ENCODE measurements at regions not wholly inside any gene's neighbourhood (a gene's known extent, or its start where the extent isn't known, plus 50 kb on each side); places are given as distances from the start of the nearest gene placed in this dataset.

DNA sequence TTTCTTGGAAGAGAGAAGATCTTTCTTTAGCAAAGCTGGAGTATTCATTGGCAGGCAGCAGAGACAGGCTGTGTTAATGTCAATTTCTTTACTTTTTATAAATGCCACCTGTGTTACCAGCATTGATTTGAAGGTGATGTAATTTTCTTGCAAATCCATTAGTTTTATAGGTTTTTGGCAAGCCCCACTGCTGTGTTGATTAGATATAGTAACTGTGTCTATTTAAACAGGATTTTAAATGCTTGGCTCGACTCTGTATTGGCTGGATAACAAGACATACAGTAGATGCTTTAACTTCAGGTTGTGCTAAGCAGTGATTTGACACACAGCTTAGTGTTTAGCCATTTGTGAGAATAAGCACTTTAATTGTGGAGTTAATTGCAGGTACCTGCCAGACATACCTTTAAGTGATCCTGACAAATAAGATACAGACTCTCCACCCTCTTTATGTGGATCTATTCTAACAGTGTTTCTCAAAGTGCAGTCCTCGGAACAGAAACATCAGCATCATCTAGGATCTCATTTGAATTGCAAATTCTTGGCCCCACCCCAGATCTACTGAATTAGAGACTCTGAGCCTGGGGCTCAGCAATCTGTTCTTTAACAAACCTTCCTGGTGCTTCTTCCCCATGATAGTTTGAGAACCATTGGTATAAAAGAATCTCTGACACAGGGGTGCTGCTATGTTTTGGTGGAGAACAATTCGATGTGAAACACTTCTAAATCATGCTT is 397.5 kb downstream of the HDGFL1 start:
- Histone ChIP-seq H3K9me3 (ENCODE audit: insufficient read depth, low read length, severe bottlenecking) (no peaks in the 10 kb centered on the region), H3K27ac (ENCODE audit: low read length) (no peak overlapping the region), H4K20me1 (ENCODE audit: insufficient read depth, low read length) (no peaks in the 10 kb centered on the region), H3K79me2 (ENCODE audit: insufficient read depth, low read length) (no peaks in the 10 kb centered on the region), H3K4me1 (ENCODE audit: insufficient read depth, low read length) (peaks cover 13% of the 10 kb centered on the region), H3K4me2 (ENCODE audit: insufficient read depth, low read length) (no peak overlapping the region), H2AFZ (ENCODE audit: low read depth, low read length) (no peak overlapping the region), H3K4me3 (ENCODE audit: low read depth in 1 of 2, low read length in 2 of 2) (no peak overlapping the region), H3K9ac (ENCODE audit: low read depth, low read length) (no peak overlapping the region), H3K27me3 (ENCODE audit: insufficient read depth, low read length, poor library complexity) (no peaks in the 10 kb centered on the region), H3K36me3 (ENCODE audit: insufficient read depth, low read length) (no peaks in the 10 kb centered on the region)
- TF ChIP-seq, protein P1, sequence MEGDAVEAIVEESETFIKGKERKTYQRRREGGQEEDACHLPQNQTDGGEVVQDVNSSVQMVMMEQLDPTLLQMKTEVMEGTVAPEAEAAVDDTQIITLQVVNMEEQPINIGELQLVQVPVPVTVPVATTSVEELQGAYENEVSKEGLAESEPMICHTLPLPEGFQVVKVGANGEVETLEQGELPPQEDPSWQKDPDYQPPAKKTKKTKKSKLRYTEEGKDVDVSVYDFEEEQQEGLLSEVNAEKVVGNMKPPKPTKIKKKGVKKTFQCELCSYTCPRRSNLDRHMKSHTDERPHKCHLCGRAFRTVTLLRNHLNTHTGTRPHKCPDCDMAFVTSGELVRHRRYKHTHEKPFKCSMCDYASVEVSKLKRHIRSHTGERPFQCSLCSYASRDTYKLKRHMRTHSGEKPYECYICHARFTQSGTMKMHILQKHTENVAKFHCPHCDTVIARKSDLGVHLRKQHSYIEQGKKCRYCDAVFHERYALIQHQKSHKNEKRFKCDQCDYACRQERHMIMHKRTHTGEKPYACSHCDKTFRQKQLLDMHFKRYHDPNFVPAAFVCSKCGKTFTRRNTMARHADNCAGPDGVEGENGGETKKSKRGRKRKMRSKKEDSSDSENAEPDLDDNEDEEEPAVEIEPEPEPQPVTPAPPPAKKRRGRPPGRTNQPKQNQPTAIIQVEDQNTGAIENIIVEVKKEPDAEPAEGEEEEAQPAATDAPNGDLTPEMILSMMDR (IDR thresholded peaks at IDR 0.05; ENCODE audit: borderline replicate concordance, extremely low read depth, low read length, poor library complexity, severe bottlenecking): no peak
- TF ChIP-seq EZH2 (IDR thresholded peaks at IDR 0.05; ENCODE audit: borderline replicate concordance, low read depth, low read length, severe bottlenecking): no peak
- DNase-seq: no peak
- ATAC-seq (ENCODE audit: insufficient read depth, low read depth): no peak

DNA sequence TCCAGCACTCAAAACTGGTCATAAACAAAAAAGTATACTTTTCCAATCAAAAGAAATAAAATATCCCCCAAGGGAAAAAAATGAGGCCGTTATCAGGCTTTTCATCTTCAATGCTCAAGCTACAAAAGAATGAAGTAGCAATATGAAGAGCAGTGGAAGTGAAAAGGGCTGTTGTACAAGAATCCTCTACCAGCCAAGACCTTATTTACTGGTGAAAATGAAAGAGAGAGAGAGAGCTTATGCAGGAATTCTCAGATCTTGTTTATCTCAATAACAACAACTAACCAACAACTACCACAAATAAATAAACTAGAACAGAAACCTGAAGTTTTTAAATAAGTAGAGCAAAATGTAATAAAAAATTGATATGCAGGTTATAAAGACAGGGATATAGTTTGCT is 400.6 kb downstream of the HDGFL1 start:
- Histone ChIP-seq H3K4me1 (ENCODE audit: insufficient read depth, low read length) (peaks cover under 1% of the 10 kb centered on the region; the same call in 1 of the 2 replicates), H3K36me3 (ENCODE audit: insufficient read depth, low read length) (no peaks in the 10 kb centered on the region), H4K20me1 (ENCODE audit: insufficient read depth, low read length) (no peaks in the 10 kb centered on the region), H3K27ac (ENCODE audit: low read length) (no peak overlapping the region), H2AFZ (ENCODE audit: low read depth, low read length) (no peak overlapping the region), H3K4me3 (ENCODE audit: low read depth in 1 of 2, low read length in 2 of 2) (no peak overlapping the region), H3K9ac (ENCODE audit: low read depth, low read length) (no peak overlapping the region), H3K79me2 (ENCODE audit: insufficient read depth, low read length) (no peaks in the 10 kb centered on the region), H3K27me3 (ENCODE audit: insufficient read depth, low read length, poor library complexity) (no peaks in the 10 kb centered on the region), H3K4me2 (ENCODE audit: insufficient read depth, low read length) (no peak overlapping the region), H3K9me3 (ENCODE audit: insufficient read depth, low read length, severe bottlenecking) (no peaks in the 10 kb centered on the region)
- DNase-seq (no peak), ATAC-seq (ENCODE audit: insufficient read depth, low read depth) (no peak)
- TF ChIP-seq, protein P1 (IDR thresholded peaks at IDR 0.05; ENCODE audit: borderline replicate concordance, extremely low read depth, low read length, poor library complexity, severe bottlenecking): no peak
- TF ChIP-seq EZH2 (IDR thresholded peaks at IDR 0.05; ENCODE audit: borderline replicate concordance, low read depth, low read length, severe bottlenecking): no peak

DNA sequence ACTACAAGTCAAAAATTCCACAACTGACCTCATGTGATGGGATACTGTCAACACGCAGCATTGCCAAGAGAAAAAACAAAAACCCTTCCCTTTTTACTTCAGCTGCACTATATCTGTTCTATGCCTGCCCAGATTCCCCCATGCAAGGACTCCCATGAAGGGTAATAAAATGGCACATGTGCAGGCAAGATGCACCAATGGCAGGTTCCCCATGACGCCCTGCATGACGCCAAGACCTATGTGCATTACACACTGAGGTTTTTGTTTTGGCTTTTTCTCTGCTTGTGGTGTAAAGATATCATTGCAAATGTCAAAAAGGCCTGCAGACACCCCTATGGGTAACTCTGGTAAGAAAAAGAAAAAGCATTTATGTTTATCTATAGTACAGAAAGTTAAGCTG is 403.4 kb downstream of the HDGFL1 start:
- no peaks in the 10 kb centered on the region for H3K79me2 ChIP-seq (ENCODE audit: insufficient read depth, low read length)
- H3K36me3 ChIP-seq (ENCODE audit: insufficient read depth, low read length): no peaks in the 10 kb centered on the region
- no peaks in the 10 kb centered on the region for H3K27me3 ChIP-seq (ENCODE audit: insufficient read depth, low read length, poor library complexity)
- no peaks in the 10 kb centered on the region for H3K4me1 ChIP-seq (ENCODE audit: insufficient read depth, low read length)
- H3K9me3 ChIP-seq (ENCODE audit: insufficient read depth, low read length, severe bottlenecking): no peaks in the 10 kb centered on the region
- no peak overlapping the region for H3K27ac ChIP-seq (ENCODE audit: low read length)
- TF ChIP-seq EZH2 (IDR thresholded peaks at IDR 0.05; ENCODE audit: borderline replicate concordance, low read depth, low read length, severe bottlenecking): no peak
- TF ChIP-seq, protein P1 (IDR thresholded peaks at IDR 0.05; ENCODE audit: borderline replicate concordance, extremely low read depth, low read length, poor library complexity, severe bottlenecking): no peak
- H2AFZ ChIP-seq (ENCODE audit: low read depth, low read length): no peak overlapping the region
- ATAC-seq (ENCODE audit: insufficient read depth, low read depth) (no peak), DNase-seq (no peak)
- no peak overlapping the region for H3K9ac ChIP-seq (ENCODE audit: low read depth, low read length)
- no peak overlapping the region for H3K4me2 ChIP-seq (ENCODE audit: insufficient read depth, low read length)
- H4K20me1 ChIP-seq (ENCODE audit: insufficient read depth, low read length): no peaks in the 10 kb centered on the region
- no peak overlapping the region for H3K4me3 ChIP-seq (ENCODE audit: low read depth in 1 of 2, low read length in 2 of 2)

Data from DND-41 (cell line).